OCI-LY1 (cell line): ENCODE measurements at regions not wholly inside any gene's neighbourhood (a gene's known extent, or its start where the extent isn't known, plus 50 kb on each side); places are given as distances from the start of the nearest gene placed in this dataset.
"Not testable (repeated sequence)": the region's sequence is repeated elsewhere in the genome, so short reads cannot be mapped to it uniquely, and the experiment has no call there.

ENCODE experiments used
- H2AFZ ChIP-seq: fragments of 200-600 bp; sonication (generic), shearing (Covaris generic); 2 replicates; pipeline ENCODE4 v1.6.0; 2014; ENCODE audit warnings: antibody characterized with exemption, mild to moderate bottlenecking, low read length
- H3F3A ChIP-seq: fragments of 200-600 bp; sonication (generic), shearing (Covaris generic); 2 replicates; pipeline ENCODE4 v1.6.0; 2014; ENCODE audit warnings: mild to moderate bottlenecking, antibody characterized with exemption, low read length, moderate library complexity; ENCODE audit not compliant: insufficient read depth
- H3K27ac ChIP-seq: fragments of 200-600 bp; sonication (generic); 2 replicates; pipeline ENCODE4 v1.5.1; 2014; ENCODE audit warnings: low read length, mixed run types, mild to moderate bottlenecking, low read depth; ENCODE audit not compliant: poor library complexity, severe bottlenecking
- H3K27me3 ChIP-seq: fragments of 200-600 bp; sonication (generic); 2 replicates; pipeline ENCODE4 v1.6.0; 2014; ENCODE audit warnings: antibody characterized with exemption, mild to moderate bottlenecking, low read length, moderate library complexity; ENCODE audit not compliant: insufficient read depth
- H3K36me3 ChIP-seq: fragments of 200-600 bp; sonication (generic); 2 replicates; pipeline ENCODE4 v1.6.1; 2014; ENCODE audit warnings: mild to moderate bottlenecking, antibody characterized with exemption, low read length, moderate library complexity, mixed read lengths; ENCODE audit not compliant: insufficient read depth
- H3K4me1 ChIP-seq: fragments of 200-600 bp; sonication (generic); 2 replicates; pipeline ENCODE4 v1.5.1; 2014; ENCODE audit warnings: mild to moderate bottlenecking, low read length, moderate library complexity; ENCODE audit not compliant: insufficient read depth, severe bottlenecking
- H3K4me2 ChIP-seq: fragments of 200-600 bp; sonication (generic), shearing (Covaris generic); 2 replicates; pipeline ENCODE4 v1.6.1; 2014; ENCODE audit warnings: low read length
- H3K4me3 ChIP-seq: fragments of 200-600 bp; sonication (generic); 2 replicates; pipeline ENCODE4 v1.5.1; 2014; ENCODE audit warnings: low read length, low read depth, mild to moderate bottlenecking, mixed read lengths; ENCODE audit not compliant: poor library complexity, severe bottlenecking
- H3K79me2 ChIP-seq: fragments of 200-600 bp; shearing (Covaris generic); 2 replicates; pipeline ENCODE4 v1.6.1; 2016; ENCODE audit warnings: mixed run types, low read length, mixed read lengths; ENCODE audit not compliant: insufficient read depth
- H3K9ac ChIP-seq: fragments of 200-600 bp; sonication (generic), shearing (Covaris generic); 2 replicates; pipeline ENCODE4 v1.6.1; 2014; ENCODE audit warnings: mild to moderate bottlenecking, low read length, mixed read lengths
- H3K9me2 ChIP-seq: fragments of 200-600 bp; sonication (generic), shearing (Covaris generic); 2 replicates; pipeline ENCODE4 v1.6.1; 2014; ENCODE audit warnings: low read depth, mild to moderate bottlenecking, low read length, mixed read lengths
- H3K9me3 ChIP-seq: fragments of 200-600 bp; shearing (Covaris generic); 2 replicates; pipeline ENCODE4 v1.6.1; 2014; ENCODE audit warnings: low read length, mixed read lengths
- H4K20me1 ChIP-seq: fragments of 200-600 bp; sonication (generic), shearing (Covaris generic); 2 replicates; pipeline ENCODE4 v1.6.0; 2016; ENCODE audit warnings: mild to moderate bottlenecking, low read length; ENCODE audit not compliant: insufficient read depth

GRCh38 chr16:18127033-18127432 is 209.5 kb downstream of the NPIPA8 start:
- H3K36me3 ChIP-seq, H3F3A ChIP-seq, H3K9me3 ChIP-seq, H3K9ac ChIP-seq, H3K4me2 ChIP-seq, H3K27ac ChIP-seq, H3K4me3 ChIP-seq, H3K4me1 ChIP-seq, H2AFZ ChIP-seq, H3K27me3 ChIP-seq, H3K79me2 ChIP-seq, H3K9me2 ChIP-seq, H4K20me1 ChIP-seq: not testable (repeated sequence)

GRCh38 chr16:18119092-18119491 is 217.4 kb downstream of the NPIPA8 start:
- H3K9ac ChIP-seq, H2AFZ ChIP-seq, H4K20me1 ChIP-seq, H3K4me2 ChIP-seq, H3K9me2 ChIP-seq, H3K4me1 ChIP-seq, H3K79me2 ChIP-seq, H3K9me3 ChIP-seq, H3K4me3 ChIP-seq, H3F3A ChIP-seq, H3K27me3 ChIP-seq, H3K27ac ChIP-seq, H3K36me3 ChIP-seq: not testable (repeated sequence)

- not testable (repeated sequence) for H3K9me3 ChIP-seq, H3F3A ChIP-seq, H4K20me1 ChIP-seq, H3K4me1 ChIP-seq, H3K4me3 ChIP-seq, H3K4me2 ChIP-seq, H3K9ac ChIP-seq, H3K36me3 ChIP-seq, H3K27ac ChIP-seq, H2AFZ ChIP-seq, H3K27me3 ChIP-seq, H3K79me2 ChIP-seq, H3K9me2 ChIP-seq
Observed at GRCh38 chr16:18118684-18119083, 217.9 kb downstream of the NPIPA8 start.

GRCh38 chr16:18118071-18118470 is 218.5 kb downstream of the NPIPA8 start:
- not testable (repeated sequence) for H3F3A ChIP-seq, H4K20me1 ChIP-seq, H3K4me3 ChIP-seq, H3K9me2 ChIP-seq, H2AFZ ChIP-seq, H3K4me2 ChIP-seq, H3K79me2 ChIP-seq, H3K27ac ChIP-seq, H3K36me3 ChIP-seq, H3K9ac ChIP-seq, H3K27me3 ChIP-seq, H3K9me3 ChIP-seq, H3K4me1 ChIP-seq

GRCh38 chr16:18104412-18104811 is 232.1 kb downstream of the NPIPA8 start:
- not testable (repeated sequence) for H3K4me3 ChIP-seq, H3K27me3 ChIP-seq, H2AFZ ChIP-seq, H3K4me2 ChIP-seq, H3K27ac ChIP-seq, H4K20me1 ChIP-seq, H3K9me2 ChIP-seq, H3K4me1 ChIP-seq, H3K9me3 ChIP-seq, H3F3A ChIP-seq, H3K9ac ChIP-seq, H3K36me3 ChIP-seq, H3K79me2 ChIP-seq

- H3K4me1 ChIP-seq, H3K36me3 ChIP-seq, H3K9me2 ChIP-seq, H3K27ac ChIP-seq, H4K20me1 ChIP-seq, H3K27me3 ChIP-seq, H3K4me2 ChIP-seq, H3F3A ChIP-seq, H3K4me3 ChIP-seq, H3K9me3 ChIP-seq, H2AFZ ChIP-seq, H3K79me2 ChIP-seq, H3K9ac ChIP-seq: not testable (repeated sequence)
Observed at GRCh38 chr16:18101077-18101476, 235.5 kb downstream of the NPIPA8 start.

- not testable (repeated sequence) for H3K9me2 ChIP-seq, H3K9me3 ChIP-seq, H3F3A ChIP-seq, H3K4me2 ChIP-seq, H3K27ac ChIP-seq, H2AFZ ChIP-seq, H3K4me1 ChIP-seq, H3K79me2 ChIP-seq, H3K36me3 ChIP-seq, H3K27me3 ChIP-seq, H3K9ac ChIP-seq, H4K20me1 ChIP-seq, H3K4me3 ChIP-seq
Observed at GRCh38 chr16:18092605-18093004, 243.9 kb downstream of the NPIPA8 start.

- H3K9me2 ChIP-seq, H3K27me3 ChIP-seq, H3K4me3 ChIP-seq, H3K9ac ChIP-seq, H3K9me3 ChIP-seq, H4K20me1 ChIP-seq, H3F3A ChIP-seq, H3K79me2 ChIP-seq, H3K36me3 ChIP-seq, H3K4me1 ChIP-seq, H2AFZ ChIP-seq, H3K4me2 ChIP-seq, H3K27ac ChIP-seq: not testable (repeated sequence)
Observed at GRCh38 chr16:18080658-18081363, 255.7 kb downstream of the NPIPA8 start.
